Stimulated activated CD8-positive, alpha-beta memory T cell treated with anti-CD3 and anti-CD28 coated beads, Interleukin-7, amount 100 ng/mL, for 24 hours (primary cell): ENCODE measurements at regions not wholly inside any gene's neighbourhood (a gene's known extent, or its start where the extent isn't known, plus 50 kb on each side); places are given as distances from the start of the nearest gene placed in this dataset.

Experiments
- DNase-seq: peaks from one replicate; pipeline ENCODE4 v3.0.0-alpha.2; 2020; ENCODE audit warnings: low read depth

DNA sequence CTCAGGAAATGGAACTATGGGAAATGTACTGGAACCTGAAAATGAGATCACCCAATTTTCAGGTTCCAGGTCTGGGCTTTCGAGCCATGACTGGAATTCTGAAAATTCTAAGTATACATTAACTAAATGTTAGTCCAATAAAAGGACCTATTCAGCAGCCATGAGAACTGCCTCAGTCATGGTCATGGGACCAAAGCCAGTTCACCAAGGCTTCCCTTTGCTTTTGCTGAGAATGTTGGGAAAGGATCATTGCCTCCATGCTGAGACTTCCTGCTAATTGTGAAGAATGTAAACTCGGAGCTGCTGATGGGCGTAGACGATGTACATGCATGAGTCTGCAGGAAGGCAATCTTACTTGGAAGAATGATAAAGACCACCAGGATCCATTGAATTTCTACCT lies 624.4 kb upstream of the SOX11 start:
- no peak for DNase-seq

DNA sequence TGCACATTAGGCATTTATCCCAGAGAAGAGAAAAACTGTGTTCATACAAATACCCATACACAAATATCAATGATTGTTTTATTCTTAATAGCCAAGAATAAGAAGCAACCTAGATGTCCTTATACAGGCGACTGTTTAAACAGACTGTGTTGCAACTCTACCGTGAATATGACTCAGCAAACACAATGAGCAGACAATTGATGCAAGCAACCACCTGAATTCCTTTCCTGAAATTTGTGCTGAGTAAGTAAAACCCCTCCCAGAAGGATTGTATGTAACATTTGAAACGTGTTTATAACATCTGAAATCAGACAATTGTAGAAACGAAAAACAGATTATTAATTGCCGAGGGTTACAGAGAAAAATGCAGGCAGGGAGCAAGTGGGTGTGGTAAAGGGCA lies 621.9 kb upstream of the SOX11 start:
- DNase-seq, result no peak

- no peak for DNase-seq
Observed at GRCh38 chr2:5074733-5075132, 617.5 kb upstream of the SOX11 start.

- no peak for DNase-seq
Observed at GRCh38 chr2:5076599-5076998, 615.6 kb upstream of the SOX11 start.

DNA sequence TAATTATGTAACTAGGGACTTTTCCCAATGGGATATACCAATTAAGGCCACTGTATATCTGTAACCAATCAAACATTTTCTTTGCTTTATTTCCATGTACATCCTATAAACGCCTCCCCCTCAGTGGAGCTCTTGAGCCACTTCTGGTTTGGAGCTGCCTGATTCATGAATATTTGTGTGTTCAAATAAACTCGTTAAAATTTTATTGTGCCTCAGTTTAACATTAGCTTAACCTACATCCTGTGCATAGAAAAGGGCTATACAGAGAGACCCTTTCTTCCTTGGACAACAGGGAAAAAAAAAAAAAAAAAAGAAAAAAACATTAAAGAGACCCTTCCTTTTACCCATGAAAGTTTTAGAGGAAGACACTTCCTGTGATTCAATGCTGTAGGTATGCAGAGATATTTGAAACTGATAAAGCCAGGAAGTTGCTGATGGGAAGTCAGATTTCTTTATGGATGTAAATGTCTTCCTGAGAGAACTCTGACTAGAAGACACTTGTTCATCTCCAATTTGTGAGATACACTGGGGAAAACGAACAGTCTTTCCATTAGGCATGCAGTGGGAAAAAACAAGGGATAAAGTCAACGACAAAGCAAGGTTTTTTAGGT lies 614.6 kb upstream of the SOX11 start:
- no peak for DNase-seq

DNA sequence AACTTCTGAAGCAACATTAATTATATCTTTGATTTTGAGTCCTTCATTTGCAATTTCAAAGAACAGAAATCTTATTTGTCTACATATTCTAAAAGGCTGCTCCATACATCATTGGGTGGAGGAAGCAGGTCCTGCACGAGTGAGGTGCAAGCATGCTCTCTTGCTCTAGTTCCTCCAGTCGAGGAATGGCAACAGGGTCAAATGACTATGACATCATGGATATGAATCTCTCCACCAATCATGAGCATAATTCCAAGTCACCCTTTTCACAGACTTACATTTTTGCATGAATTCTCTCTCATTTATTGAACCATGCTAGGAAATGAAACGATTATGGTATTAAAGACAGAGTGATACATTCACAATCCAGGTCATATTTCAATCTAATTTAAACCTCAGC lies 608.8 kb upstream of the SOX11 start:
- DNase-seq, result no peak

DNA sequence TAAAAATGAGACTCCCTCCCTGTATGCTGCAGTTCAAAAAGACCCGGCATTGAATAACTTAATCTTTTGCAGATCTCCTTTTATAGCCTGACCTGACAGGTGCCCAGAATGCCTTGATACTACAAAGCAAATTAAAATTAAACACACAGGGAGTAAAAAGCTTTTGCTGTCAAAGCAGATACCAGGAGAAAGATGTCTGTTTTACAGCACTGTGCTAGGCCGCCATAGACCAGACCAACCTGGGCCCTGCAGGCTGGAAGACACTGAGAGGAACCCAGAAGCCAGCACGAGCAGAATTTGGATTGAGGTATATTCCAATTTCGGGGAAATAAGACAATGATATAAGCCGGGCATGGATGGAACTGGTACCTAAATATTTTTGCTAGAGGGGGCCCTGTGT lies 602.8 kb upstream of the SOX11 start:
- DNase-seq, result no peak

- DNase-seq, result no peak
Observed at GRCh38 chr2:5093056-5093455, 599.1 kb upstream of the SOX11 start.

GRCh38 chr2:5093518-5093917 lies 598.7 kb upstream of the SOX11 start:
- DNase-seq, result no peak

GRCh38 chr2:5094192-5094591 lies 598.0 kb upstream of the SOX11 start:
- DNase-seq, result no peak

- no peak for DNase-seq
Observed at GRCh38 chr2:5098286-5098685, 593.9 kb upstream of the SOX11 start.

GRCh38 chr2:5102823-5103222 lies 589.4 kb upstream of the SOX11 start:
- DNase-seq, result no peak

DNA sequence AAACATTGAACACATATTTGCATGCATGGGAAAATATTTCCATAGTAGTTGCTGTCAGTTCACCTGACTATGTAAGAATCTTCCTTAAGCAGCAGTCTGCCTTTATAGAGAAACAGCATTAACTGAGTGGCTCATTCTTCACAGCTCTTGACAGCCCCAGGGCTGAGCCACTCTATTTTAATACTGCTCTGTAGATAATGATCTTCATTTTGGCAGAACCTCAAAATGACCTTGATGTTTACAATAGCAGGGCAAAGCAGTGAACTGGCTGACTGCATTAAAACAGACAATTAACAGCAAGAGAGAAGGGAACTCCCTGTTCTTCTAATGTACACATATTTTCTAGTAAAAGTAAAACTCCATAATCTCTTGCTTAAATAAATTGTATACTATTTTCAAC lies 580.6 kb upstream of the SOX11 start:
- no peak for DNase-seq

DNA sequence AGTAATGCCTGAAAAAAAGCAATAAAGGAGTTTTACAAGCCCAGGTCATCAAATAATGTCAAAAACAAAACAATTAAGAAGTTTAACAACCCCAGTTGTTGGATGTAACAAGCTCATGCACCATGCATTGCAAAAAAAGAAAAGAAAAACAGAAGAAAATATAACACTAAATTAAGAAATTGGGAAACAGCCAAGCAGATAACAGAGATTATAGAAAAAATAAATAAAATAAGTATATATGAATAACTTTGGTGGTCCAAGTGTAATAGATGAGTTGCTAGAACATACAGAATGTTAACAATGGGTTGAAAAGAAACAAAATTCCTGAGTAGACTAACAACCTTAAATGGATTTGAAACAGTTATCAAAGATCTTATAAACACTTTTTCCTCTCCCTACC lies 573.1 kb upstream of the SOX11 start:
- no peak for DNase-seq

DNA sequence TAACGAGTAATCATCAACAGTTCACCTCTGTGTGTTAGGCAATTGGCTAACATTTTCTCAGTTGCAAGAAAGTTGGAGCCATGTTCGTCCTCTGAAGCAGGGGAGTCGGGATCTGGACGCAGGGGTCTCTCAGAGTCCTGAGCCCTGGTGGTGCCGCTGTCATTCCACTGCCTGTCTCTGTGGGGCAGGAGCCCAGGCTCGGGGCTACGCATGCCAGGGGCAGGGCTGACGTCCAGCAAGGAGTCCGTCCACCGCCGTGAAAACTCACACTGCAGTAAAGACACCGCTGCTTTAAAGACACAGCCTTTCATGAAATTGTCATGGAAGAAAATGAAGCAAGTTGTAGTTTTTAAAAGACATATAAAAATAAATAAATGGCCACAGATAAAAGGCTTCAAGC lies 571.1 kb upstream of the SOX11 start:
- no peak for DNase-seq

DNA sequence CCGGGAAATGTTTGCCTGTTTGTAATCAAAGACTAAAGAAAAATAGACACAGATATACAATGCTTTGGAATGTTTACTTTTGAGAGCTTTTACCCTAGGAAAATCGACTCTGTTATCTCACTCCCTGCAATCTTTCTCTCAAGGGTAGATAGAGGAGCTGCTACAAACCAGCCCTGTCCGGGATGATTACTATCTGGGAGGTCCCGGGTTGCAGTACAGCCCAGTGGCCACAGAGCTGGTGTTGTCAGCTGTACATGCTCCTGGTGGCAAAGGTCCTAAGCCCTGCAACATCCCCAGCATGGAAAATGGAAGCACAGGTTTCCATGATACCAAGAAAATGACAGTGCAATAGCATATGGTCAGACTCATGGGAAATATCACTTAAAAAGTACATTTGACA lies 570.5 kb upstream of the SOX11 start:
- DNase-seq, result no peak

DNA sequence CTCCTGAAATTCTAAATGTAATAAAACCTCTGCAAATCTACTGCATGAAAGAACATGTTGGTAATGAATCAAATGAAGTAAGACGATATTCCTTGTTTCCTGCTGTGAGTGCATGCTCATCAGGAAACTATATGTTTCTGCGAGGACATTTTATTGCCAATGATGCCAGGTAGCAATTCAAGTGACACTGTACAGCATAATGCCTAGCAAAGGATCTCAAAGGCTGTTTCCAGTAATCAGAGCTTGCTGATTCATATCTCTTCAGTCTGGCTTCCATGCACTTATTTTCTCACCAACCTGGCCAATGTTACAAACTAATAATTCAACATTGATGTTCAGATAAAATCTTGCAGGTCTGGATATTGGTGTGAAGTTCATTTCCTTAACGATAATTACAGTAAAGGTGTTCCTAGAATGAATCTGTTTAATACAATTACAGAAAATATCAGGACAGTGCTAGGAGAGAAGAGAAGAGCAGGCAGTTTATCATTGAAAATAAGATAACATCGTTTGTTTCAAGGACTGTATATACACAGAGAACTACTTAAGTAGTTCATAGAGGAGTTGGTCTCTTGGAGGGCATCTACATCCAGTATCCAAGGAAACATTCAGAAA lies 568.5 kb upstream of the SOX11 start:
- no peak for DNase-seq

- DNase-seq, result no peak
Observed at GRCh38 chr2:5125017-5125730, 567.0 kb upstream of the SOX11 start.

- no peak for DNase-seq
Observed at GRCh38 chr2:5132281-5132680, 559.9 kb upstream of the SOX11 start.

- DNase-seq, result no peak
Observed at GRCh38 chr2:5140347-5140746, 551.8 kb upstream of the SOX11 start.

DNA sequence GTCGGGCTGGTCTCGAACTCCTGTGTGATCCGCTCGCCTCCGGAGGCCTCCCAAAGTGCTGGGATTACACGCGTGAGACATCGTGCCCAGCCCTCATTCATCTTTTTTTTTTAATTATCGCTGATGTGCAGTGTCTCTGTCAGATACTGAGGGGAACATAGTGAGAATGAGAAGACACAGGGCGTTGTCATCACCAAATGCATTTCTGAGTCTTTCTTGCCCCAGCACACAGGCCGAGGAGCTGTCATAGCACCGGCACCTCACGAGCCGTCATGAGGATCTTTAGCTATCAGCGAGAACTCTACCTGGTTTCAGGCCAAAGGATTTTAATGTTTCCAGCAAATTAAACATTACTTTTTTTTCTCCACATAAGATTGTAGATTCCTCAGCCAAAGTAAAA lies 548.0 kb upstream of the SOX11 start:
- no peak for DNase-seq

DNA sequence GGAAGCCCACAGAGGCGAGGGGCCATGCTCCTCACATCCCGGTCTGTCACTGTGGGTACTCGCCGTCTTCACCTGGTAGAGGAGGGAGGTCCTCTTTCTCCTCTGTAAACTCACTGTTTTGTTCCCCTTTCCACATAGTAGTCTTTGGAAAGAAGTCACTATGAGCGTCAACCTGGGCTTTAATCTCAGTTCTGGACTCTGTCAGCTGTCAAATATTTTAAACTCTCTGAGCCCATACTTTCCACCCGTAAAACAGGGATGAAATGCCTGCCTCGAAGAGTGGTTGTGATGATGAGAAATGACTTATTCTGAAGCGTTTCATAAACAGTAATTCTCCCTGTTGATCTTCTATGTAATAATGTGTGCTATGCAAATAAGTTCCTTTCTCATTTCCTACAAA lies 547.1 kb upstream of the SOX11 start:
- no peak for DNase-seq

DNA sequence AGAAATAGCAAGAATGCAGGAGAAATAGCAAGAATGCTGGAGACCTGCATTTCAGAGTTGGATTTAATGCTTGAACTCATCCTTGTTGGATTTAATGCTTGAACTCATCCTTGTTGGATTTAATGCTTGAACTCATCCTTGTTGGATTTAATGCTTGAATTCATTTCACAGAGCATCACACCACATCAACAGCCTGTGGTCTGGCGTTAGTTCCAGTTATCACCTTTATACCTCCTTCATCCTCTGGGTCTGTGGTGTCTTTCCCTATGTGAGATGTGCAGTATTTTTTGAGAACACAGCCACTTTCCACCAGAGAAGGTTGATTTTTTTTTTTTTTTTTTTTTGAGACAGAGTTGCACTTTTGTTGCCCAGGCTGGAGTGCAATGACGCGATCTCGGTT lies 546.4 kb upstream of the SOX11 start:
- DNase-seq, result no peak
